DND-41 (cell line): ENCODE measurements at regions not wholly inside any gene's neighbourhood (a gene's known extent, or its start where the extent isn't known, plus 50 kb on each side); places are given as distances from the start of the nearest gene placed in this dataset.

Experiments
- CTCF ChIP-seq: IDR thresholded peaks from 2 replicates; pipeline ENCODE4 v1.5.1; 2012; ENCODE audit warnings: borderline replicate concordance, low read length, moderate library complexity, mild to moderate bottlenecking; ENCODE audit not compliant: poor library complexity, severe bottlenecking; ENCODE audit errors: extremely low read depth
- EZH2 ChIP-seq: IDR thresholded peaks from 3 replicates; pipeline ENCODE4 v1.6.1; 2012; ENCODE audit warnings: borderline replicate concordance, low read depth, mild to moderate bottlenecking, moderate library complexity, low read length, inconsistent platforms; ENCODE audit not compliant: severe bottlenecking

GRCh38 chr3:182683453-182683852 is 109.9 kb upstream of the ATP11B start:
- TF ChIP-seq CTCF: peak; percentile 90
- TF ChIP-seq EZH2: no peak
